Lower leg skin (tissue), 3 donors: ENCODE measurements at regions not wholly inside any gene's neighbourhood (a gene's known extent, or its start where the extent isn't known, plus 50 kb on each side); places are given as distances from the start of the nearest gene placed in this dataset.

Source experiments
- CTCF ChIP-seq, 3 donors: fragments of 450-650 bp; IDR thresholded peaks; one replicate each; pipeline ENCODE4 v1.5.1; 2016; ENCODE audit warnings: antibody characterized with exemption in 3 of 3, mild to moderate bottlenecking in 3 of 3, moderate library complexity in 2 of 3
- POLR2A ChIP-seq, 2 donors: fragments of 450-650 bp; IDR thresholded peaks; one replicate each; pipeline ENCODE4 v1.6.1; 2016 to 2017; ENCODE audit warnings: antibody characterized with exemption in 2 of 2, mild to moderate bottlenecking in 1 of 2, moderate library complexity in 1 of 2

DNA sequence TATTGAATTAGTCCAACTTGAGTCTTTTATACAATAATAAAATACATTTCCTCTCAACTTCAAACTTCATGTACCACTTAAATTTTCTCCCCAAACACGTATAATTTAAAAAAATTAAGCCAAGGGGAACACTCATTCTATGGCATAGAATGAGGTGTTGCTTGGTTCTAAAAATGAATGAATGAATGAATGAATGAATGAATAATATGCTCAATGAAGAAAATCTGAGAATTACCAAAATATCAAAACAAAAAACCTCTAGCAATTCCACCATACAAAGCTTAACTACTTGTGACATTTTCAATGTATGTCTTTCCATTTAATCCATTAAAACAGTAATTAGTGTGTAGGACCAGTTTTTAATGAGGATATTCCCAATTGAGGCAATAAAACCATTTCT, 62.7 kb upstream of the PLAC8 start:
- TF ChIP-seq CTCF (IDR thresholded peaks at IDR 0.05) (no peak), POLR2A (IDR thresholded peaks at IDR 0.05) (no peak)
